PC-9 (cell line): ENCODE measurements at regions not wholly inside any gene's neighbourhood (a gene's known extent, or its start where the extent isn't known, plus 50 kb on each side); places are given as distances from the start of the nearest gene placed in this dataset.

Experiments used
- BruUV-seq: library from RNA; stranded (reverse); fragments of 400-500 nt; replicated peaks from 2 replicates; lab custom pipeline; 2021; lab: Mats Ljungman, UMichigan
- CTCF ChIA-PET: fragments of 300-600 bp; sonication (Branson Sonifier 250); formaldehyde crosslinking; loops from one replicate; lab custom pipeline; 2022; ENCODE audit warnings: antibody characterized with exemption; lab: Charles Lee
- POLR2A ChIA-PET: fragments of 300-600 bp; sonication (Branson Sonifier 250); formaldehyde crosslinking; loops from one replicate; lab custom pipeline; 2022; ENCODE audit warnings: antibody characterized with exemption; ENCODE audit not compliant: unreplicated experiment; lab: Charles Lee
- DNase-seq, 2 experiments: peaks; one replicate each; pipeline versions ENCODE4 v3.0.0 to v3.0.0-alpha.2; 2015 to 2022; ENCODE audit warnings: mixed read lengths in 1 of 2
- H2AFZ ChIP-seq: fragments of 200-600 bp; sonication (generic); 2 replicates; pipeline ENCODE4 v1.8.1; 2017; ENCODE audit warnings: antibody characterized with exemption
- H3F3A ChIP-seq: fragments of 200-600 bp; sonication (generic); 2 replicates; pipeline ENCODE4 v1.8.1; 2017; ENCODE audit warnings: antibody characterized with exemption, mild to moderate bottlenecking, low read depth; ENCODE audit not compliant: insufficient read depth
- H3K27ac ChIP-seq: fragments of 200-600 bp; sonication (generic); 2 replicates; pipeline ENCODE4 v1.6.1; 2016; ENCODE audit warnings: mixed run types
- H3K27me3 ChIP-seq: fragments of 200-600 bp; sonication (generic); 2 replicates; pipeline ENCODE4 v1.6.1; 2016; ENCODE audit warnings: low read depth, mixed run types; ENCODE audit not compliant: insufficient read depth
- H3K36me3 ChIP-seq: fragments of 200-600 bp; sonication (generic); 2 replicates; pipeline ENCODE4 v1.6.1; 2016; ENCODE audit warnings: low read depth, mixed run types
- H3K4me1 ChIP-seq: fragments of 200-600 bp; sonication (generic); replicated peaks from 2 replicates; pipeline ENCODE4 v1.6.1; 2016; ENCODE audit warnings: mixed run types; ENCODE audit not compliant: insufficient read depth
- H3K4me2 ChIP-seq: fragments of 200-600 bp; sonication (generic); 2 replicates; pipeline ENCODE4 v1.6.1; 2017; ENCODE audit warnings: mixed run types
- H3K4me3 ChIP-seq: fragments of 200-600 bp; sonication (generic); 2 replicates; pipeline ENCODE4 v1.6.1; 2016; ENCODE audit warnings: mixed run types
- H3K79me2 ChIP-seq: fragments of 200-600 bp; sonication (generic); 2 replicates; pipeline ENCODE4 v1.6.1; 2017; ENCODE audit warnings: low read depth, mixed run types
- H3K9me2 ChIP-seq: fragments of 200-600 bp; sonication (generic); 2 replicates; pipeline ENCODE4 v1.8.1; 2017; ENCODE audit warnings: mild to moderate bottlenecking; ENCODE audit not compliant: insufficient read depth
- H3K9me3 ChIP-seq: fragments of 200-600 bp; sonication (generic); 2 replicates; pipeline ENCODE4 v1.8.1; 2016; ENCODE audit warnings: low read depth; ENCODE audit not compliant: insufficient read depth
- H4K20me1 ChIP-seq: fragments of 200-600 bp; sonication (generic); 2 replicates; pipeline ENCODE4 v1.8.1; 2017; ENCODE audit not compliant: insufficient read depth
- EZH2 ChIP-seq: fragments of 200-600 bp; sonication (generic); IDR thresholded peaks from 2 replicates; pipeline ENCODE4 v1.8.0; 2017; ENCODE audit warnings: antibody characterized with exemption, low read depth
- intact Hi-C: fragments of 100-400 bp; cut with micrococcal nuclease; formaldehyde crosslinking; loops from one replicate; pipeline ENCODE4 v1.10.0; 2022; ENCODE audit not compliant: unreplicated experiment
- TF ChIP-seq, protein P1 (sequence below): fragments of 200-600 bp; sonication (generic); conservative IDR thresholded peaks from 2 replicates; pipeline ENCODE4 v1.6.1; 2017; ENCODE audit warnings: mixed run types, antibody characterized with exemption, mild to moderate bottlenecking, moderate library complexity

DNA sequence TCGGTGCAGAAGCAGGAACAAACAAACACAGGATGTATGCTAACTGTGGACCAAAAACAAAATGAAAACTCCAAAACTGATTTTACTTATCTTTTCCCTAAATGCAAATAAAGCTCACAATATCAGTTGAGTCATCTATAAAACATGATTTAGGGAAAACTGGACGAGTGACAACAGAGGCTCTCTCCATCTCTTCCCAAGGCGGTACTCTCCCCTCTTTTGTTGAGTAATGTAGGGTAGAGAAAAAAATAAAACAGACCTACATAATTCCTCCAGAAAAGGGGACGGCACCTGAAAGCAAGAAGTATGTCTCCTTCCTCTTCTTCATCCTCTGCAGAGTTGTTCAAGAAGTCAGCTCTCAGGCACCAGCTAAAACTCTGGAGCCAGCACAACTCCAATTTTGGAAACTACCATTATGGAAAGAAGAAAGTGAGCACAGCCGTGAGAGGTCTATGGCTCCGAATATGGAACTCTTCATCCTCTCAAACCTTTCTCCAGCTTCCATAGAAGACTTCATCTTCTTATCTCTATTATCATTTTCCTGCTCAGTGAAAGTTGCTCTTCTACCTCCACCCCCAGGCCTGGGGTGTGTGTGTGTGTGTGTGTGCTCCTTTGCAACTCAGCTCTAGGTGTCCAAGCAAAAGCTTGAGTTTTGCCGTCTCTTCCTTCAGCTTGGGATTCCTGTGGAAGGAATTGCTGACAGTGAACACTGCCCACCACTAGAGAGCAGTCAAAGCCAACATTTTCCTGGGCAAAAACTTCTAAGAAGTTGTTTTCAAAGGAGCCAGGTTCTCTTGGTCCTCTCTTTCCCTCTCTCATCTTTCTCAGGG lies 155.4 kb downstream of the DIO2 start:
- Histone ChIP-seq H3K9me2 (no peaks in the 10 kb centered on the region), H3K4me3 (no peak overlapping the region), H3K36me3 (no peaks in the 10 kb centered on the region), H3F3A (no peaks in the 10 kb centered on the region), H3K4me2 (no peak overlapping the region), H3K79me2 (no peaks in the 10 kb centered on the region), H3K9me3 (peaks cover 15% of the 10 kb centered on the region), H4K20me1 (no peaks in the 10 kb centered on the region), H2AFZ (no peak overlapping the region), H3K4me1 (no peaks in the 10 kb centered on the region), H3K27me3 (no peaks in the 10 kb centered on the region), H3K27ac (no peak overlapping the region)
- ChIA-PET POLR2A (no interaction called here), CTCF (interaction anchor here (0.6 to 1.1 kb wide), 5 partner anchors 11 to 1123 kb away, joined by 3 to 4 read pairs (median 3); no protein-coding TSS in a partner anchor)
- intact Hi-C loops, result loop anchor here (1.0 to 10.0 kb wide), 8 partner anchors 33 to 1119 kb away; partner anchors contain the start of gene DIO2
- TF ChIP-seq EZH2, result no peak
- TF ChIP-seq, protein P1, sequence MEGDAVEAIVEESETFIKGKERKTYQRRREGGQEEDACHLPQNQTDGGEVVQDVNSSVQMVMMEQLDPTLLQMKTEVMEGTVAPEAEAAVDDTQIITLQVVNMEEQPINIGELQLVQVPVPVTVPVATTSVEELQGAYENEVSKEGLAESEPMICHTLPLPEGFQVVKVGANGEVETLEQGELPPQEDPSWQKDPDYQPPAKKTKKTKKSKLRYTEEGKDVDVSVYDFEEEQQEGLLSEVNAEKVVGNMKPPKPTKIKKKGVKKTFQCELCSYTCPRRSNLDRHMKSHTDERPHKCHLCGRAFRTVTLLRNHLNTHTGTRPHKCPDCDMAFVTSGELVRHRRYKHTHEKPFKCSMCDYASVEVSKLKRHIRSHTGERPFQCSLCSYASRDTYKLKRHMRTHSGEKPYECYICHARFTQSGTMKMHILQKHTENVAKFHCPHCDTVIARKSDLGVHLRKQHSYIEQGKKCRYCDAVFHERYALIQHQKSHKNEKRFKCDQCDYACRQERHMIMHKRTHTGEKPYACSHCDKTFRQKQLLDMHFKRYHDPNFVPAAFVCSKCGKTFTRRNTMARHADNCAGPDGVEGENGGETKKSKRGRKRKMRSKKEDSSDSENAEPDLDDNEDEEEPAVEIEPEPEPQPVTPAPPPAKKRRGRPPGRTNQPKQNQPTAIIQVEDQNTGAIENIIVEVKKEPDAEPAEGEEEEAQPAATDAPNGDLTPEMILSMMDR, result peak; percentile 82
- peak; percentile 47 to 55 for DNase-seq
- BruUV-seq, result no TSS peak

DNA sequence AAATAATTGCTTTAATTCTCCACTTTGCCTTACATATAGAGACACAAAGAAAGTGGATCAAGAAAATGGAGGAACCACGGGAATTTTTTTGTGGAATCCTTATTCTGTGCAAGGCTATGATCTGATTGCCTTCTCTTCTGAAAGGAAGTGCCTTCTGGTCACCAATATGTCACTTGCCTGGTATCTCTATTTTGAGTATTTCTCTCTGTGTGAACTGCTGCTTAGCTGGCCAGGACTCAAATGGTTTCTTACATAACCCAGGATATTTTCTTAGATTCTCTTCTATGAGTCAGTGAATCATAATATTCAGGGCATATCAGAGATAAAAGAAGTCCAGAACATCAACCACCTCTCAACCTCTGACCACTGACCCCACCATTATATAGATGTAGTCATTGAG lies 156.1 kb downstream of the DIO2 start:
- no peaks in the 10 kb centered on the region for H3F3A ChIP-seq
- no peak overlapping the region for H3K4me3 ChIP-seq
- no TSS peak for BruUV-seq
- ChIA-PET CTCF (interaction anchor here (0.6 to 1.1 kb wide), 2 partner anchors 157 to 1122 kb away, joined by 3 read pairs; no protein-coding TSS in a partner anchor), POLR2A (no interaction called here)
- no peak overlapping the region for H3K4me2 ChIP-seq
- H3K79me2 ChIP-seq, result no peaks in the 10 kb centered on the region
- no peaks in the 10 kb centered on the region for H3K9me2 ChIP-seq
- H3K9me3 ChIP-seq, result peaks cover 14% of the 10 kb centered on the region
- no peaks in the 10 kb centered on the region for H3K4me1 ChIP-seq
- no peaks in the 10 kb centered on the region for H4K20me1 ChIP-seq
- no peaks in the 10 kb centered on the region for H3K36me3 ChIP-seq
- no peak for TF ChIP-seq EZH2
- TF ChIP-seq, protein P1, result no peak
- H3K27me3 ChIP-seq, result no peaks in the 10 kb centered on the region
- H3K27ac ChIP-seq, result no peak overlapping the region
- no peak overlapping the region for H2AFZ ChIP-seq
- no peak for DNase-seq
- intact Hi-C loops, result loop anchor here (5.0 to 10.0 kb wide), 4 partner anchors 157 to 1120 kb away; partner anchors contain the start of gene DIO2

DNA sequence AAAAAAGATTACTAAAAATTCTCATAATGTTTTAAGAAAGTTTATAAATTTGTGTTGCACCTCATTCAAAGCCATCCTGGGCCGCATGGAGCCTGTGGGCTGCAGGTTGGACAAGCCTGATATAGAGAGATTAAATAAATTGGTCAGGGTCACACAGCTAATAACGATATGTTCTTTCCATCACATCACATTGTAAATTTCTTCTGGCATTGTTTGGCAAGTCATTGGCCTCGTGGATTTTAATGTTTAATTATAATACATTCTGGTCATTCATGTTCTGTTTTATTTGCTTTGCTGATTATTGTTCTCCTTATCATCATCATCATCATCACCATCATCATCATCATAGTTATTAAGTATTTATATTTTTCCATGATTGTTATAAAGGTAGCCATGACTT lies 157.3 kb downstream of the DIO2 start:
- H3K9me3 ChIP-seq, result 0 out of 2 replicates have a peak, but pooled peaks cover 9% of the 10 kb centered on the region
- ChIA-PET POLR2A (interaction anchor here (0.6 kb wide), 1 partner anchor 1122 kb away, joined by 15 read pairs; no protein-coding TSS in a partner anchor), CTCF (interaction anchor here (1.0 kb wide), 1 partner anchor 523 kb away, joined by 5 read pairs; no protein-coding TSS in a partner anchor)
- intact Hi-C loops, result loop anchor here (10.0 kb wide), 1 partner anchor 1121 kb away; no protein-coding TSS in a partner anchor
- H3K27ac ChIP-seq, result no peak overlapping the region
- H3K9me2 ChIP-seq, result no peaks in the 10 kb centered on the region
- no peaks in the 10 kb centered on the region for H3K4me1 ChIP-seq
- no peak overlapping the region for H2AFZ ChIP-seq
- H3K79me2 ChIP-seq, result no peaks in the 10 kb centered on the region
- BruUV-seq, result no TSS peak
- no peak overlapping the region for H3K4me2 ChIP-seq
- DNase-seq, result no peak
- no peak overlapping the region for H3K4me3 ChIP-seq
- H3K36me3 ChIP-seq, result no peaks in the 10 kb centered on the region
- H3K27me3 ChIP-seq, result no peaks in the 10 kb centered on the region
- no peaks in the 10 kb centered on the region for H4K20me1 ChIP-seq
- TF ChIP-seq, protein P1, result no peak
- no peak for TF ChIP-seq EZH2
- no peaks in the 10 kb centered on the region for H3F3A ChIP-seq
